Prostate gland (tissue), 2 donors: ENCODE measurements at regions not wholly inside any gene's neighbourhood (a gene's known extent, or its start where the extent isn't known, plus 50 kb on each side); places are given as distances from the start of the nearest gene placed in this dataset.

Source experiments
- POLR2A ChIP-seq: fragments of 450-650 bp; IDR thresholded peaks from one replicate; pipeline ENCODE4 v1.6.1; 2016; ENCODE audit warnings: antibody characterized with exemption, mild to moderate bottlenecking
- POLR2AphosphoS5 ChIP-seq: sonication (generic); formaldehyde crosslinking; IDR thresholded peaks from one replicate; pipeline ENCODE4 v1.6.1; 2017; ENCODE audit warnings: antibody characterized with exemption
- TF ChIP-seq, protein P1 (sequence below), 4 experiments: fragments of 200-600 bp in 2 of 4; fragments of 450-650 bp in 2 of 4; sonication (generic) in 2 of 4; IDR thresholded peaks; 1 replicate in 3 of 4; 2 replicates in 1 of 4; pipeline ENCODE4 v1.5.1; 2016 to 2019; ENCODE audit warnings: antibody characterized with exemption in 4 of 4, mild to moderate bottlenecking in 2 of 4, moderate library complexity in 2 of 4

DNA sequence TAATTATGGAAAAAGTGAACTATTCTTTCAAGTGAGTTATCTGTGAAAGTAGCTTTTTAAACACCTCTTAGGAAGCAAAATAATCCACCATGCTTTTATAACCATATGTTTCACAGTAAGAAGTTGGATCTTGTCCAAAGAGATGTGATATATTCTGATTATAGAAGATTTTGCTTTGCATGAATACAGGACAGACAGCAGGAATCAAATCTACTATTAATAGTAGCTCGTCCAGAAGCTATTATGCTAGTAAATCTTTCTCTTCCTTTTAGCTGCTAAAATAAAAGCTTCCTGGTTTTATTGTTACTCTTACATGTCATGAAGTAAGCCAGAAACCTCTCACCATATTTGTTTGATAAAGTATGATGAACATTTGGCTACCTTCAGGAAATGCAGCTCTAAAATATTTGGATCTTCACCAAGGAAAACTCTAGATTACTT lies 257.0 kb downstream of the IPO8 start:
- TF ChIP-seq POLR2A (no peak), POLR2AphosphoS5 (no peak)
- TF ChIP-seq, protein P1, sequence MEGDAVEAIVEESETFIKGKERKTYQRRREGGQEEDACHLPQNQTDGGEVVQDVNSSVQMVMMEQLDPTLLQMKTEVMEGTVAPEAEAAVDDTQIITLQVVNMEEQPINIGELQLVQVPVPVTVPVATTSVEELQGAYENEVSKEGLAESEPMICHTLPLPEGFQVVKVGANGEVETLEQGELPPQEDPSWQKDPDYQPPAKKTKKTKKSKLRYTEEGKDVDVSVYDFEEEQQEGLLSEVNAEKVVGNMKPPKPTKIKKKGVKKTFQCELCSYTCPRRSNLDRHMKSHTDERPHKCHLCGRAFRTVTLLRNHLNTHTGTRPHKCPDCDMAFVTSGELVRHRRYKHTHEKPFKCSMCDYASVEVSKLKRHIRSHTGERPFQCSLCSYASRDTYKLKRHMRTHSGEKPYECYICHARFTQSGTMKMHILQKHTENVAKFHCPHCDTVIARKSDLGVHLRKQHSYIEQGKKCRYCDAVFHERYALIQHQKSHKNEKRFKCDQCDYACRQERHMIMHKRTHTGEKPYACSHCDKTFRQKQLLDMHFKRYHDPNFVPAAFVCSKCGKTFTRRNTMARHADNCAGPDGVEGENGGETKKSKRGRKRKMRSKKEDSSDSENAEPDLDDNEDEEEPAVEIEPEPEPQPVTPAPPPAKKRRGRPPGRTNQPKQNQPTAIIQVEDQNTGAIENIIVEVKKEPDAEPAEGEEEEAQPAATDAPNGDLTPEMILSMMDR (IDR thresholded peaks at IDR 0.05), result no peak
